ENCODE measurements at regions not wholly inside any gene's neighbourhood (a gene's known extent, or its start where the extent isn't known, plus 50 kb on each side); places are given as distances from the start of the nearest gene placed in this dataset.

GRCh38 chr2:236740506-236740905 is 170.9 kb downstream of the ACKR3 start:
- no peak for TF ChIP-seq TEAD4 (IDR thresholded peaks at IDR 0.05)
- no peak for TF ChIP-seq REST (IDR thresholded peaks at IDR 0.05; ENCODE audit: low read depth)
- TF ChIP-seq TAF1 (IDR thresholded peaks at IDR 0.05; ENCODE audit: low read depth) = no peak
- no peak for TF ChIP-seq NFIC (IDR thresholded peaks at IDR 0.05)
- no peak for TF ChIP-seq CREB1 (IDR thresholded peaks at IDR 0.05; ENCODE audit: low read depth)
- no peak for TF ChIP-seq TCF12 (IDR thresholded peaks at IDR 0.05; ENCODE audit: low read depth)
- TF ChIP-seq CEBPB (IDR thresholded peaks at IDR 0.05) = no peak
- TF ChIP-seq YY1 (IDR thresholded peaks at IDR 0.05; ENCODE audit: low read depth) = no peak
- no peak for TF ChIP-seq FOXM1 (IDR thresholded peaks at IDR 0.05; ENCODE audit: borderline replicate concordance, low read depth)
- no peak for TF ChIP-seq EGR1 (IDR thresholded peaks at IDR 0.05)
- TF ChIP-seq ZBTB7A (IDR thresholded peaks at IDR 0.05; ENCODE audit: low read depth) = no peak
- TF ChIP-seq EP300 (IDR thresholded peaks at IDR 0.05; ENCODE audit: borderline replicate concordance) = no peak
- TF ChIP-seq USF1 (IDR thresholded peaks at IDR 0.05) = no peak
- TF ChIP-seq RAD21 (IDR thresholded peaks at IDR 0.05; ENCODE audit: low read depth) = no peak
- TF ChIP-seq MAX (IDR thresholded peaks at IDR 0.05) = no peak

- TF ChIP-seq NFIC (IDR thresholded peaks at IDR 0.05) (no peak), ZBTB7A (IDR thresholded peaks at IDR 0.05; ENCODE audit: low read depth) (no peak), TAF1 (IDR thresholded peaks at IDR 0.05; ENCODE audit: low read depth) (no peak), TEAD4 (IDR thresholded peaks at IDR 0.05) (no peak), TCF12 (IDR thresholded peaks at IDR 0.05; ENCODE audit: low read depth) (no peak), CREB1 (IDR thresholded peaks at IDR 0.05; ENCODE audit: low read depth) (no peak), RAD21 (IDR thresholded peaks at IDR 0.05; ENCODE audit: low read depth) (no peak), MAX (IDR thresholded peaks at IDR 0.05) (no peak), FOXM1 (IDR thresholded peaks at IDR 0.05; ENCODE audit: borderline replicate concordance, low read depth) (no peak), CEBPB (IDR thresholded peaks at IDR 0.05) (no peak), USF1 (IDR thresholded peaks at IDR 0.05) (no peak)
Measured at GRCh38 chr2:236743039-236743920, 173.7 kb downstream of the ACKR3 start.

GRCh38 chr2:236743921-236744280 is 174.3 kb downstream of the ACKR3 start:
- TF ChIP-seq CEBPB (IDR thresholded peaks at IDR 0.05) = no peak
- TF ChIP-seq TEAD4 (IDR thresholded peaks at IDR 0.05) = no peak
- no peak for TF ChIP-seq TCF12 (IDR thresholded peaks at IDR 0.05; ENCODE audit: low read depth)
- no peak for TF ChIP-seq MAX (IDR thresholded peaks at IDR 0.05)

GRCh38 chr2:236744281-236744705 is 174.7 kb downstream of the ACKR3 start:
- TF ChIP-seq TCF12 (IDR thresholded peaks at IDR 0.05; ENCODE audit: low read depth) (no peak), EGR1 (IDR thresholded peaks at IDR 0.05) (no peak)

GRCh38 chr2:236744716-236745115 is 175.1 kb downstream of the ACKR3 start:
- no peak for TF ChIP-seq ZBTB7A (IDR thresholded peaks at IDR 0.05; ENCODE audit: low read depth)
- TF ChIP-seq CREB1 (IDR thresholded peaks at IDR 0.05; ENCODE audit: low read depth) = no peak
- TF ChIP-seq EP300 (IDR thresholded peaks at IDR 0.05; ENCODE audit: borderline replicate concordance) = no peak
- TF ChIP-seq MAX (IDR thresholded peaks at IDR 0.05) = no peak
- TF ChIP-seq FOXM1 (IDR thresholded peaks at IDR 0.05; ENCODE audit: borderline replicate concordance, low read depth) = no peak
- TF ChIP-seq REST (IDR thresholded peaks at IDR 0.05; ENCODE audit: low read depth) = no peak
- no peak for TF ChIP-seq USF1 (IDR thresholded peaks at IDR 0.05)
- no peak for TF ChIP-seq TAF1 (IDR thresholded peaks at IDR 0.05; ENCODE audit: low read depth)
- TF ChIP-seq RAD21 (IDR thresholded peaks at IDR 0.05; ENCODE audit: low read depth) = no peak
- TF ChIP-seq YY1 (IDR thresholded peaks at IDR 0.05; ENCODE audit: low read depth) = no peak
- TF ChIP-seq TEAD4 (IDR thresholded peaks at IDR 0.05) = no peak
- no peak for TF ChIP-seq CEBPB (IDR thresholded peaks at IDR 0.05)
- TF ChIP-seq NFIC (IDR thresholded peaks at IDR 0.05) = no peak

All from Ishikawa (cell line).